Naive B cell (primary cell): ENCODE measurements at regions not wholly inside any gene's neighbourhood (a gene's known extent, or its start where the extent isn't known, plus 50 kb on each side); places are given as distances from the start of the nearest gene placed in this dataset.
A peak's percentile ranks its signal among the peaks of the same experiment; 100 is the strongest.

ENCODE experiments used
- ATAC-seq, 2 donors: fragments of 150-1000 bp; cut with Tn5 transposase; 2 replicates each; pipeline ENCODE4 v1.10.0; 2021; ENCODE audit warnings: low read depth in 2 of 2, mild to moderate bottlenecking in 2 of 2, moderate library complexity in 2 of 2
- DNase-seq: peaks from one replicate; pipeline ENCODE4 v3.0.0; 2022
- H3K27ac Mint-ChIP-seq, 6 donors: one replicate each; pipeline ENCODE4 v1.8.0; 2020 to 2022; ENCODE audit warnings: mild to moderate bottlenecking in 6 of 6, mixed read lengths in 6 of 6, moderate library complexity in 5 of 6, inconsistent platforms in 2 of 6
- H3K27me3 Mint-ChIP-seq, 3 donors: one replicate each; pipeline ENCODE4 v1.8.0; 2021 to 2022; ENCODE audit warnings: mixed read lengths in 3 of 3, mild to moderate bottlenecking in 1 of 3
- H3K36me3 Mint-ChIP-seq, 2 donors: one replicate each; pipeline ENCODE4 v1.8.0; 2020 to 2022; ENCODE audit warnings: mixed read lengths in 2 of 2, inconsistent platforms in 1 of 2, mild to moderate bottlenecking in 1 of 2
- H3K4me1 Mint-ChIP-seq, 3 donors: one replicate each; pipeline ENCODE4 v1.8.0; 2020 to 2022; ENCODE audit warnings: mixed read lengths in 3 of 3, inconsistent platforms in 1 of 3, mild to moderate bottlenecking in 1 of 3, moderate library complexity in 1 of 3
- H3K4me3 Mint-ChIP-seq, 8 donors: one replicate each; pipeline ENCODE4 v1.8.0; 2020 to 2022; ENCODE audit warnings: mild to moderate bottlenecking in 8 of 8, mixed read lengths in 8 of 8, moderate library complexity in 8 of 8, inconsistent platforms in 2 of 8
- H3K9me3 Mint-ChIP-seq, 7 donors: one replicate each; pipeline ENCODE4 v1.8.0; 2020 to 2022; ENCODE audit warnings: mixed read lengths in 7 of 7, mild to moderate bottlenecking in 5 of 7, inconsistent platforms in 2 of 7, moderate library complexity in 1 of 7

GRCh38 chr12:108033090-108033489 lies 96.0 kb upstream of the WSCD2 start:
- DNase-seq (no peak), ATAC-seq (no peak)
- Mint-ChIP-seq H3K4me3 (no peak overlapping the region), H3K36me3 (no peaks in the 10 kb centered on the region), H3K4me1 (no peaks in the 10 kb centered on the region), H3K27me3 (peaks cover 34 to 54% (median 51%) of the 10 kb centered on the region in 3 donors), H3K9me3 (peaks cover 0 to 3% (median 0%) of the 10 kb centered on the region in 7 donors), H3K27ac (no peak overlapping the region)

- H3K27me3 Mint-ChIP-seq, result peaks cover 21 to 50% (median 31%) of the 10 kb centered on the region in 3 donors
- no peaks in the 10 kb centered on the region for H3K36me3 Mint-ChIP-seq
- DNase-seq, result no peak
- no peaks in the 10 kb centered on the region for H3K4me1 Mint-ChIP-seq
- ATAC-seq, result no peak
- no peak overlapping the region for H3K4me3 Mint-ChIP-seq
- peaks cover 0 to 3% (median 0%) of the 10 kb centered on the region in 7 donors for H3K9me3 Mint-ChIP-seq
- H3K27ac Mint-ChIP-seq, result no peak overlapping the region
Measured at GRCh38 chr12:108035372-108035771, 93.7 kb upstream of the WSCD2 start.

GRCh38 chr12:108037960-108038359 lies 91.1 kb upstream of the WSCD2 start:
- H3K9me3 Mint-ChIP-seq, result peaks cover 0 to 3% (median 0%) of the 10 kb centered on the region in 7 donors
- H3K27me3 Mint-ChIP-seq, result peaks cover 14 to 26% (median 20%) of the 10 kb centered on the region in 3 donors
- DNase-seq, result no peak
- ATAC-seq, result no peak
- no peaks in the 10 kb centered on the region for H3K36me3 Mint-ChIP-seq
- H3K27ac Mint-ChIP-seq, result no peak overlapping the region
- no peaks in the 10 kb centered on the region for H3K4me1 Mint-ChIP-seq
- no peak overlapping the region for H3K4me3 Mint-ChIP-seq

GRCh38 chr12:108039794-108040193 lies 89.3 kb upstream of the WSCD2 start:
- Mint-ChIP-seq H3K36me3 (no peaks in the 10 kb centered on the region), H3K4me3 (no peak overlapping the region), H3K4me1 (no peaks in the 10 kb centered on the region), H3K27ac (no peak overlapping the region), H3K27me3 (peaks cover 15 to 19% (median 17%) of the 10 kb centered on the region in 3 donors), H3K9me3 (peaks cover 0 to 3% (median 0%) of the 10 kb centered on the region in 7 donors)
- ATAC-seq (no peak), DNase-seq (no peak)

- Mint-ChIP-seq H3K27me3 (peaks cover 18 to 24% (median 22%) of the 10 kb centered on the region in 3 donors), H3K4me3 (no peak overlapping the region), H3K36me3 (no peaks in the 10 kb centered on the region), H3K4me1 (no peaks in the 10 kb centered on the region), H3K27ac (no peak overlapping the region), H3K9me3 (no peaks in the 10 kb centered on the region)
- no peak for ATAC-seq
- no peak for DNase-seq
Measured at GRCh38 chr12:108040947-108041346, 88.1 kb upstream of the WSCD2 start.

- peaks cover 0 to 6% (median 0%) of the 10 kb centered on the region in 7 donors for H3K9me3 Mint-ChIP-seq
- DNase-seq (no peak), ATAC-seq (no peak)
- H3K27ac Mint-ChIP-seq, result no peak overlapping the region
- H3K4me1 Mint-ChIP-seq, result peaks cover 3 to 5% (median 4%) of the 10 kb centered on the region in 3 donors
- H3K27me3 Mint-ChIP-seq, result peaks cover 28 to 36% (median 35%) of the 10 kb centered on the region in 3 donors
- no peak overlapping the region for H3K4me3 Mint-ChIP-seq
- H3K36me3 Mint-ChIP-seq, result no peaks in the 10 kb centered on the region
Measured at GRCh38 chr12:108043286-108043685, 85.8 kb upstream of the WSCD2 start.

GRCh38 chr12:108043750-108044533 lies 85.1 kb upstream of the WSCD2 start:
- Mint-ChIP-seq H3K9me3 (peaks cover 0 to 6% (median 0%) of the 10 kb centered on the region in 7 donors), H3K4me1 (peaks cover 3 to 5% (median 4%) of the 10 kb centered on the region in 3 donors), H3K27ac (no peak overlapping the region), H3K27me3 (peaks cover 30 to 38% (median 36%) of the 10 kb centered on the region in 3 donors), H3K36me3 (no peaks in the 10 kb centered on the region), H3K4me3 (peak overlapping the region in 1 of 8 donors; percentile 12)
- no peak for DNase-seq
- no peak for ATAC-seq

- peaks cover 0 to 6% (median 0%) of the 10 kb centered on the region in 7 donors for H3K9me3 Mint-ChIP-seq
- H3K4me1 Mint-ChIP-seq, result peaks cover 4 to 7% (median 5%) of the 10 kb centered on the region in 3 donors
- H3K27ac Mint-ChIP-seq, result no peak overlapping the region
- no peak overlapping the region for H3K4me3 Mint-ChIP-seq
- peaks cover 31 to 38% (median 34%) of the 10 kb centered on the region in 3 donors for H3K27me3 Mint-ChIP-seq
- H3K36me3 Mint-ChIP-seq, result no peaks in the 10 kb centered on the region
- ATAC-seq, result no peak
- DNase-seq, result no peak
Measured at GRCh38 chr12:108046135-108046534, 83.0 kb upstream of the WSCD2 start.

- DNase-seq (no peak), ATAC-seq (no peak)
- peaks cover 31 to 43% (median 37%) of the 10 kb centered on the region in 3 donors for H3K27me3 Mint-ChIP-seq
- H3K27ac Mint-ChIP-seq, result no peak overlapping the region
- H3K36me3 Mint-ChIP-seq, result no peaks in the 10 kb centered on the region
- no peak overlapping the region for H3K4me3 Mint-ChIP-seq
- H3K9me3 Mint-ChIP-seq, result peaks cover 0 to 6% (median 0%) of the 10 kb centered on the region in 7 donors
- H3K4me1 Mint-ChIP-seq, result peaks cover 4 to 7% (median 5%) of the 10 kb centered on the region in 3 donors
Measured at GRCh38 chr12:108046650-108047049, 82.4 kb upstream of the WSCD2 start.

GRCh38 chr12:108047071-108047550 lies 82.0 kb upstream of the WSCD2 start:
- ATAC-seq (no peak), DNase-seq (no peak)
- H3K4me3 Mint-ChIP-seq, result no peak overlapping the region
- H3K27ac Mint-ChIP-seq, result no peak overlapping the region
- H3K4me1 Mint-ChIP-seq, result peaks cover 4 to 7% (median 5%) of the 10 kb centered on the region in 3 donors
- peaks cover 31 to 47% (median 42%) of the 10 kb centered on the region in 3 donors for H3K27me3 Mint-ChIP-seq
- H3K36me3 Mint-ChIP-seq, result no peaks in the 10 kb centered on the region
- peaks cover 0 to 6% (median 0%) of the 10 kb centered on the region in 7 donors for H3K9me3 Mint-ChIP-seq

GRCh38 chr12:108048686-108049085 lies 80.4 kb upstream of the WSCD2 start:
- H3K9me3 Mint-ChIP-seq, result peaks cover 0 to 6% (median 0%) of the 10 kb centered on the region in 7 donors
- H3K27ac Mint-ChIP-seq, result no peak overlapping the region
- DNase-seq (no peak), ATAC-seq (no peak)
- H3K36me3 Mint-ChIP-seq, result no peaks in the 10 kb centered on the region
- H3K27me3 Mint-ChIP-seq, result peaks cover 39 to 51% (median 41%) of the 10 kb centered on the region in 3 donors
- H3K4me3 Mint-ChIP-seq, result no peak overlapping the region
- H3K4me1 Mint-ChIP-seq, result peaks cover 4 to 7% (median 5%) of the 10 kb centered on the region in 3 donors

GRCh38 chr12:108050696-108051095 lies 78.4 kb upstream of the WSCD2 start:
- Mint-ChIP-seq H3K27ac (no peak overlapping the region), H3K4me3 (no peak overlapping the region), H3K4me1 (peaks cover 4 to 7% (median 5%) of the 10 kb centered on the region in 3 donors), H3K36me3 (no peaks in the 10 kb centered on the region), H3K9me3 (peaks cover 0 to 6% (median 0%) of the 10 kb centered on the region in 7 donors), H3K27me3 (peaks cover 34 to 48% (median 40%) of the 10 kb centered on the region in 3 donors)
- DNase-seq (no peak), ATAC-seq (no peak)

- H3K4me3 Mint-ChIP-seq, result no peak overlapping the region
- ATAC-seq (no peak), DNase-seq (no peak)
- peaks cover 0 to 4% (median 0%) of the 10 kb centered on the region in 3 donors for H3K4me1 Mint-ChIP-seq
- H3K36me3 Mint-ChIP-seq, result no peaks in the 10 kb centered on the region
- no peak overlapping the region for H3K27ac Mint-ChIP-seq
- peaks cover 33 to 52% (median 40%) of the 10 kb centered on the region in 3 donors for H3K27me3 Mint-ChIP-seq
- H3K9me3 Mint-ChIP-seq, result peaks cover 0 to 7% (median 0%) of the 10 kb centered on the region in 7 donors
Measured at GRCh38 chr12:108052260-108052659, 76.8 kb upstream of the WSCD2 start.

- no peak for DNase-seq
- ATAC-seq, result no peak
- Mint-ChIP-seq H3K36me3 (no peaks in the 10 kb centered on the region), H3K27ac (no peak overlapping the region), H3K27me3 (peaks cover 31 to 51% (median 36%) of the 10 kb centered on the region in 3 donors), H3K9me3 (peaks cover 0 to 7% (median 0%) of the 10 kb centered on the region in 7 donors), H3K4me3 (no peak overlapping the region), H3K4me1 (peaks cover 0 to 4% (median 0%) of the 10 kb centered on the region in 3 donors)
Measured at GRCh38 chr12:108053512-108053911, 75.6 kb upstream of the WSCD2 start.
